WTC11 (cell line): ENCODE measurements at regions not wholly inside any gene's neighbourhood (a gene's known extent, or its start where the extent isn't known, plus 50 kb on each side); places are given as distances from the start of the nearest gene placed in this dataset.

Experiments
- ATAC-seq: fragments of 200-7000 bp; cut with Tn5 transposase; 2 replicates; pipeline ENCODE4 v1.10.0; 2021; ENCODE audit warnings: mild to moderate bottlenecking, moderate library complexity
- CTCF ChIA-PET: fragments of 300-600 bp; sonication (Branson Sonifier 250); formaldehyde crosslinking; loops from one replicate; lab custom pipeline; 2021; ENCODE audit warnings: antibody characterized with exemption; lab: Charles Lee
- POLR2A ChIA-PET: fragments of 350-600 bp; sonication (Branson Sonifier 250); formaldehyde crosslinking; loops from one replicate; lab custom pipeline; 2021; ENCODE audit warnings: antibody characterized with exemption; lab: Charles Lee
- DNase-seq: peaks from one replicate; pipeline ENCODE4 v3.0.0; 2021; ENCODE audit warnings: low spot score
- H3K27ac Mint-ChIP-seq: 2 replicates; pipeline ENCODE4 v1.8.0; 2021; ENCODE audit warnings: mixed read lengths
- H3K27me3 Mint-ChIP-seq: 2 replicates; pipeline ENCODE4 v1.8.0; 2021; ENCODE audit warnings: low read depth, mild to moderate bottlenecking, moderate library complexity, mixed read lengths
- H3K36me3 Mint-ChIP-seq: 2 replicates; pipeline ENCODE4 v1.8.0; 2021; ENCODE audit warnings: mixed read lengths
- H3K4me1 Mint-ChIP-seq: 2 replicates; pipeline ENCODE4 v1.8.0; 2022; ENCODE audit warnings: mixed read lengths
- H3K4me3 Mint-ChIP-seq: 2 replicates; pipeline ENCODE4 v1.8.0; 2021; ENCODE audit warnings: mild to moderate bottlenecking, moderate library complexity, mixed read lengths
- H3K9me3 Mint-ChIP-seq: 2 replicates; pipeline ENCODE4 v1.8.0; 2021; ENCODE audit warnings: mixed read lengths
- AFF4 ChIP-seq: sonication (generic); formaldehyde crosslinking; IDR thresholded peaks from 2 replicates; pipeline ENCODE4 v1.8.1; 2023; ENCODE audit warnings: mild to moderate bottlenecking, missing genetic modification reagents, borderline replicate concordance
- ARID4B ChIP-seq: sonication (generic); formaldehyde crosslinking; IDR thresholded peaks from 2 replicates; pipeline ENCODE4 v1.8.0; 2023; ENCODE audit warnings: missing genetic modification reagents, mild to moderate bottlenecking, borderline replicate concordance
- CREM ChIP-seq: sonication (generic); formaldehyde crosslinking; IDR thresholded peaks from 2 replicates; pipeline ENCODE4 v1.8.1; 2022; ENCODE audit warnings: mild to moderate bottlenecking, missing genetic modification reagents, moderate library complexity
- GRHL2 ChIP-seq: fragments of 250-450 bp; sonication (Bioruptor Pico); IDR thresholded peaks from 2 replicates; pipeline ENCODE4 v1.8.0; 2022; ENCODE audit warnings: mild to moderate bottlenecking, moderate library complexity; ENCODE audit not compliant: insufficient replicate concordance, severe bottlenecking
- MAX ChIP-seq: sonication (generic); formaldehyde crosslinking; IDR thresholded peaks from 2 replicates; pipeline ENCODE4 v1.8.0; 2022; ENCODE audit warnings: mild to moderate bottlenecking, missing genetic modification reagents
- NFATC4 ChIP-seq: fragments of 250-450 bp; sonication (Bioruptor Pico); IDR thresholded peaks from 2 replicates; pipeline ENCODE4 v1.9.0; 2021; ENCODE audit warnings: mild to moderate bottlenecking
- SMAD4 ChIP-seq: sonication (generic); formaldehyde crosslinking; IDR thresholded peaks from 2 replicates; pipeline ENCODE4 v1.8.0; 2022; ENCODE audit warnings: mild to moderate bottlenecking, missing genetic modification reagents
- SOX15 ChIP-seq: fragments of 250-450 bp; sonication (Bioruptor Pico); IDR thresholded peaks from 2 replicates; pipeline ENCODE4 v1.9.0; 2021; ENCODE audit warnings: mild to moderate bottlenecking
- SP1 ChIP-seq: sonication (generic); formaldehyde crosslinking; conservative IDR thresholded peaks from 2 replicates; pipeline ENCODE4 v1.8.1; 2022; ENCODE audit warnings: missing genetic modification reagents
- ZNF138 ChIP-seq: sonication (generic); formaldehyde crosslinking; conservative IDR thresholded peaks from 2 replicates; pipeline ENCODE4 v1.8.1; 2022; ENCODE audit warnings: mild to moderate bottlenecking, moderate library complexity, missing genetic modification reagents
- ZNF423 ChIP-seq: fragments of 250-450 bp; sonication (Bioruptor Pico); IDR thresholded peaks from 2 replicates; pipeline ENCODE4 v2.1.2; 2022; ENCODE audit warnings: mild to moderate bottlenecking, moderate library complexity
- ZNF671 ChIP-seq: fragments of 250-450 bp; sonication (Bioruptor Pico); IDR thresholded peaks from 2 replicates; pipeline ENCODE4 v1.8.0; 2021; ENCODE audit warnings: mild to moderate bottlenecking
- TF ChIP-seq, protein P1 (sequence below): sonication (generic); formaldehyde crosslinking; conservative IDR thresholded peaks from 2 replicates; pipeline ENCODE4 v1.8.1; 2022; ENCODE audit warnings: mild to moderate bottlenecking, missing genetic modification reagents
- TF ChIP-seq, protein P2 (sequence below): fragments of 250-450 bp; sonication (Bioruptor Pico); conservative IDR thresholded peaks from 2 replicates; pipeline ENCODE4 v1.9.0; 2021; ENCODE audit warnings: mild to moderate bottlenecking
- TF ChIP-seq, protein P3 (sequence below): sonication (generic); formaldehyde crosslinking; IDR thresholded peaks from 2 replicates; pipeline ENCODE4 v1.8.0; 2022; ENCODE audit warnings: mild to moderate bottlenecking, missing genetic modification reagents
- TF ChIP-seq, protein P4 (sequence below): sonication (generic); formaldehyde crosslinking; IDR thresholded peaks from 2 replicates; pipeline ENCODE4 v1.8.0; 2022; ENCODE audit warnings: missing genetic modification reagents
- TF ChIP-seq, protein P5 (sequence below): fragments of 250-450 bp; sonication (Bioruptor Pico); IDR thresholded peaks from 2 replicates; pipeline ENCODE4 v1.9.0; 2021; ENCODE audit warnings: mild to moderate bottlenecking

DNA sequence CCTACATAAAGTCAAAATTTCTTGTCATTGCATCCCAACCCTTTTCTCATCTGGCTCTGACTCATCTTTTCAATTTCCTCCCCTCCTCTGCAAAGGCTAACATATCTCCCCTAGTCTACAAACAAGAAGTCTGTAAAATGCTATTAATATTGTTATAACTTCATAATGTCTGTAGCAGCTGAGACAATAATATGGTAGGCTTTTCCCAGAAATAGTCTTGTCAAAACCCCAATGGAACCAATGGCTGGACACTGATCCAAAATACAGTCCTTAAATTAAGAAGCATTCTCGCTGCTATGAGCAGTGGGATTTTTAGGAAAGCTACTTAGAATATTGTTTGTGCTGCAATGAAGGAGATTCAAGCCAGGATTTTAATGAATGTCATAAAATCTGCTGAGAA lies 131.4 kb downstream of the KLHL28 start:
- Mint-ChIP-seq H3K27me3 (no peaks in the 10 kb centered on the region), H3K27ac (no peak overlapping the region)
- TF ChIP-seq MAX (no peak), NFATC4 (CRISPR knock-in tag) (no peak), AFF4 (no peak), CREM (CRISPR knock-in tag) (no peak), GRHL2 (CRISPR knock-in tag) (no peak)
- TF ChIP-seq, protein P1, sequence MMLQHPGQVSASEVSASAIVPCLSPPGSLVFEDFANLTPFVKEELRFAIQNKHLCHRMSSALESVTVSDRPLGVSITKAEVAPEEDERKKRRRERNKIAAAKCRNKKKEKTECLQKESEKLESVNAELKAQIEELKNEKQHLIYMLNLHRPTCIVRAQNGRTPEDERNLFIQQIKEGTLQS (CRISPR knock-in tag): no peak
- TF ChIP-seq, protein P2, sequence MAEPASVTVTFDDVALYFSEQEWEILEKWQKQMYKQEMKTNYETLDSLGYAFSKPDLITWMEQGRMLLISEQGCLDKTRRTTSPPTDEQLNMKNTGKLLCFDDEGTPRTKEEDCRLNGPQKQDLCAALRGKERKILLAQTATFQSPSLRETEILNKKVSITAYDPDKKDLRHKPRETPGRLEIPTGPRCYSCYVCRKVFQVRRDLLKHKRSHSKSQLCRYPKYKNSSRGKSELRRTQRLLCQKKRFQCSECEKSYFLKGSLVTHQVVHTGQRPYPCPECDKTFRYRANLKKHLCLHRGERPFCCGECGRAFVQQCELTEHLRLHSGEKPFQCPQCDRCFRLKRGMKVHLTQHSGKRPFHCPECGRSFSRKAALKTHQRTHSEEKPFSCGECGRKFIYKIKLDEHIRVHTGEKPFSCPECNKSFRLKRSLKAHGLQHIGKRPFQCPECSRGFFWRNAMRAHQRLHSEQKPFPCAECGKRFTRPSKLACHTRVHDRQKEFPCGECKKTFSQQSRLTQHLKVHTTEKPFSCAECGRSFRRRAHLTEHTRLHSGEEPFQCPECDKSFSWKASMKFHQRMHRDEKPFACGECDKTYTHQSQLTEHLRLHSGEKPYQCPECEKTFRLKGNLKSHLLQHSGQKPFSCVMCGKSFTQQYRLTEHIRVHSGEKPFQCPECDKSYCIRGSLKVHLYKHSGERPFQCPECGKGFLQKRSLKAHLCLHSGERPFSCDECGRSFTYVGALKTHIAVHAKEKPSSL: no peak
- TF ChIP-seq, protein P3, sequence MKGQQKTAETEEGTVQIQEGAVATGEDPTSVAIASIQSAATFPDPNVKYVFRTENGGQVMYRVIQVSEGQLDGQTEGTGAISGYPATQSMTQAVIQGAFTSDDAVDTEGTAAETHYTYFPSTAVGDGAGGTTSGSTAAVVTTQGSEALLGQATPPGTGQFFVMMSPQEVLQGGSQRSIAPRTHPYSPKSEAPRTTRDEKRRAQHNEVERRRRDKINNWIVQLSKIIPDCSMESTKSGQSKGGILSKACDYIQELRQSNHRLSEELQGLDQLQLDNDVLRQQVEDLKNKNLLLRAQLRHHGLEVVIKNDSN (CRISPR knock-in tag): no peak
- TF ChIP-seq, all 79 proteins: peak for 0
- no peak for ATAC-seq
- Mint-ChIP-seq H3K4me3 (no peak overlapping the region), H3K36me3 (no peaks in the 10 kb centered on the region), H3K9me3 (peaks cover 8% of the 10 kb centered on the region), H3K4me1 (no peaks in the 10 kb centered on the region)
- ChIA-PET CTCF (interaction anchor here (1.2 kb wide), 1 partner anchor 16 kb away, joined by 4 read pairs; no protein-coding TSS in a partner anchor), POLR2A (no interaction called here)
- DNase-seq: no peak

- peaks cover 10% of the 10 kb centered on the region for H3K9me3 Mint-ChIP-seq
- H3K4me3 Mint-ChIP-seq: no peak overlapping the region
- ChIA-PET POLR2A (no interaction called here), CTCF (interaction anchor here (1.2 kb wide), 1 partner anchor 17 kb away, joined by 4 read pairs; no protein-coding TSS in a partner anchor)
- no peaks in the 10 kb centered on the region for H3K4me1 Mint-ChIP-seq
- no peaks in the 10 kb centered on the region for H3K36me3 Mint-ChIP-seq
- H3K27me3 Mint-ChIP-seq: no peaks in the 10 kb centered on the region
- no peak for DNase-seq
- ATAC-seq: no peak
- no peak overlapping the region for H3K27ac Mint-ChIP-seq
- no peak for TF ChIP-seq SP1 (CRISPR knock-in tag)
- TF ChIP-seq, protein P4, sequence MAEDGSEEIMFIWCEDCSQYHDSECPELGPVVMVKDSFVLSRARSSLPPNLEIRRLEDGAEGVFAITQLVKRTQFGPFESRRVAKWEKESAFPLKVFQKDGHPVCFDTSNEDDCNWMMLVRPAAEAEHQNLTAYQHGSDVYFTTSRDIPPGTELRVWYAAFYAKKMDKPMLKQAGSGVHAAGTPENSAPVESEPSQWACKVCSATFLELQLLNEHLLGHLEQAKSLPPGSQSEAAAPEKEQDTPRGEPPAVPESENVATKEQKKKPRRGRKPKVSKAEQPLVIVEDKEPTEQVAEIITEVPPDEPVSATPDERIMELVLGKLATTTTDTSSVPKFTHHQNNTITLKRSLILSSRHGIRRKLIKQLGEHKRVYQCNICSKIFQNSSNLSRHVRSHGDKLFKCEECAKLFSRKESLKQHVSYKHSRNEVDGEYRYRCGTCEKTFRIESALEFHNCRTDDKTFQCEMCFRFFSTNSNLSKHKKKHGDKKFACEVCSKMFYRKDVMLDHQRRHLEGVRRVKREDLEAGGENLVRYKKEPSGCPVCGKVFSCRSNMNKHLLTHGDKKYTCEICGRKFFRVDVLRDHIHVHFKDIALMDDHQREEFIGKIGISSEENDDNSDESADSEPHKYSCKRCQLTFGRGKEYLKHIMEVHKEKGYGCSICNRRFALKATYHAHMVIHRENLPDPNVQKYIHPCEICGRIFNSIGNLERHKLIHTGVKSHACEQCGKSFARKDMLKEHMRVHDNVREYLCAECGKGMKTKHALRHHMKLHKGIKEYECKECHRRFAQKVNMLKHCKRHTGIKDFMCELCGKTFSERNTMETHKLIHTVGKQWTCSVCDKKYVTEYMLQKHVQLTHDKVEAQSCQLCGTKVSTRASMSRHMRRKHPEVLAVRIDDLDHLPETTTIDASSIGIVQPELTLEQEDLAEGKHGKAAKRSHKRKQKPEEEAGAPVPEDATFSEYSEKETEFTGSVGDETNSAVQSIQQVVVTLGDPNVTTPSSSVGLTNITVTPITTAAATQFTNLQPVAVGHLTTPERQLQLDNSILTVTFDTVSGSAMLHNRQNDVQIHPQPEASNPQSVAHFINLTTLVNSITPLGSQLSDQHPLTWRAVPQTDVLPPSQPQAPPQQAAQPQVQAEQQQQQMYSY (CRISPR knock-in tag): no peak
- TF ChIP-seq, protein P5, sequence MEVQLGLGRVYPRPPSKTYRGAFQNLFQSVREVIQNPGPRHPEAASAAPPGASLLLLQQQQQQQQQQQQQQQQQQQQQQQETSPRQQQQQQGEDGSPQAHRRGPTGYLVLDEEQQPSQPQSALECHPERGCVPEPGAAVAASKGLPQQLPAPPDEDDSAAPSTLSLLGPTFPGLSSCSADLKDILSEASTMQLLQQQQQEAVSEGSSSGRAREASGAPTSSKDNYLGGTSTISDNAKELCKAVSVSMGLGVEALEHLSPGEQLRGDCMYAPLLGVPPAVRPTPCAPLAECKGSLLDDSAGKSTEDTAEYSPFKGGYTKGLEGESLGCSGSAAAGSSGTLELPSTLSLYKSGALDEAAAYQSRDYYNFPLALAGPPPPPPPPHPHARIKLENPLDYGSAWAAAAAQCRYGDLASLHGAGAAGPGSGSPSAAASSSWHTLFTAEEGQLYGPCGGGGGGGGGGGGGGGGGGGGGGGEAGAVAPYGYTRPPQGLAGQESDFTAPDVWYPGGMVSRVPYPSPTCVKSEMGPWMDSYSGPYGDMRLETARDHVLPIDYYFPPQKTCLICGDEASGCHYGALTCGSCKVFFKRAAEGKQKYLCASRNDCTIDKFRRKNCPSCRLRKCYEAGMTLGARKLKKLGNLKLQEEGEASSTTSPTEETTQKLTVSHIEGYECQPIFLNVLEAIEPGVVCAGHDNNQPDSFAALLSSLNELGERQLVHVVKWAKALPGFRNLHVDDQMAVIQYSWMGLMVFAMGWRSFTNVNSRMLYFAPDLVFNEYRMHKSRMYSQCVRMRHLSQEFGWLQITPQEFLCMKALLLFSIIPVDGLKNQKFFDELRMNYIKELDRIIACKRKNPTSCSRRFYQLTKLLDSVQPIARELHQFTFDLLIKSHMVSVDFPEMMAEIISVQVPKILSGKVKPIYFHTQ: no peak
- no peak for TF ChIP-seq ZNF671 (CRISPR knock-in tag)
- TF ChIP-seq SMAD4 (CRISPR knock-in tag): no peak
- TF ChIP-seq ZNF138 (CRISPR knock-in tag): no peak
- no peak for TF ChIP-seq ZNF423 (CRISPR knock-in tag)
- no peak for TF ChIP-seq ARID4B (CRISPR knock-in tag)
- TF ChIP-seq SOX15 (CRISPR knock-in tag): no peak
Measured at GRCh38 chr14:44829021-44829420, 132.7 kb downstream of the KLHL28 start.
